HT1080 (cell line): ENCODE measurements at regions not wholly inside any gene's neighbourhood (a gene's known extent, or its start where the extent isn't known, plus 50 kb on each side); places are given as distances from the start of the nearest gene placed in this dataset.
A peak's percentile ranks its signal among the peaks of the same experiment; 100 is the strongest.
"Not testable (repeated sequence)": the region's sequence is repeated elsewhere in the genome, so short reads cannot be mapped to it uniquely, and the experiment has no call there.

Experiments
- DNase-seq: peaks from one replicate; pipeline ENCODE4 v3.0.0-alpha.2; 2015; ENCODE audit warnings: low read depth

- DNase-seq = no peak
These were observed 354.1 kb downstream of the TEX13C start for GRCh38 chrX:125673758-125674157.

GRCh38 chrX:125678258-125678657, 358.6 kb downstream of the TEX13C start:
- DNase-seq = no peak

GRCh38 chrX:125680366-125680765, 360.7 kb downstream of the TEX13C start:
- no peak for DNase-seq

GRCh38 chrX:125681058-125681457, 361.4 kb downstream of the TEX13C start:
- DNase-seq = no peak

GRCh38 chrX:125681507-125681906, 361.8 kb downstream of the TEX13C start:
- no peak for DNase-seq

- DNase-seq = not testable (repeated sequence)
These were observed 370.9 kb downstream of the TEX13C start for GRCh38 chrX:125690522-125690921.

- DNase-seq = no peak
These were observed 374.5 kb downstream of the TEX13C start for GRCh38 chrX:125694171-125694570.

GRCh38 chrX:125709074-125709473, 389.4 kb downstream of the TEX13C start:
- DNase-seq = no peak

- no peak for DNase-seq
These were observed 389.9 kb downstream of the TEX13C start for GRCh38 chrX:125709532-125709931.

- DNase-seq = peak; percentile 0
These were observed 390.9 kb downstream of the TEX13C start for GRCh38 chrX:125710403-125711062.

GRCh38 chrX:125711103-125711502, 391.4 kb downstream of the TEX13C start:
- no peak for DNase-seq

- no peak for DNase-seq
These were observed 394.0 kb downstream of the TEX13C start for GRCh38 chrX:125713633-125714032.

GRCh38 chrX:125727117-125727516, 407.4 kb downstream of the TEX13C start:
- DNase-seq = no peak

- DNase-seq = no peak
These were observed 416.5 kb downstream of the TEX13C start for GRCh38 chrX:125736008-125736729.

- no peak for DNase-seq
These were observed 423.1 kb downstream of the TEX13C start for GRCh38 chrX:125742811-125743210.

GRCh38 chrX:125744914-125745313, 421.2 kb downstream of the DCAF12L2 start:
- DNase-seq = no peak

- DNase-seq = peak; percentile 84
These were observed 408.1 kb downstream of the DCAF12L2 start for GRCh38 chrX:125757794-125758564.

GRCh38 chrX:125758819-125759218, 407.3 kb downstream of the DCAF12L2 start:
- no peak for DNase-seq

- no peak for DNase-seq
These were observed 403.1 kb downstream of the DCAF12L2 start for GRCh38 chrX:125762954-125763353.

- no peak for DNase-seq
These were observed 400.7 kb downstream of the DCAF12L2 start for GRCh38 chrX:125765347-125765746.

GRCh38 chrX:125769628-125770027, 396.5 kb downstream of the DCAF12L2 start:
- DNase-seq = no peak

- DNase-seq = no peak
These were observed 387.8 kb downstream of the DCAF12L2 start for GRCh38 chrX:125778261-125778660.
